MM.1S (cell line): ENCODE measurements at regions not wholly inside any gene's neighbourhood (a gene's known extent, or its start where the extent isn't known, plus 50 kb on each side); places are given as distances from the start of the nearest gene placed in this dataset.

ENCODE experiments used
- EZH2phosphoT487 ChIP-seq: fragments of 300-600 bp; sonication (generic); IDR thresholded peaks from 2 replicates; pipeline ENCODE4 v1.6.1; 2018; ENCODE audit warnings: antibody characterized with exemption, low read length
- TF ChIP-seq, protein P1 (sequence below): fragments of 300-600 bp; sonication (generic); IDR thresholded peaks from 2 replicates; pipeline ENCODE4 v1.5.1; 2016; ENCODE audit warnings: antibody characterized with exemption, low read length, mixed read lengths

DNA sequence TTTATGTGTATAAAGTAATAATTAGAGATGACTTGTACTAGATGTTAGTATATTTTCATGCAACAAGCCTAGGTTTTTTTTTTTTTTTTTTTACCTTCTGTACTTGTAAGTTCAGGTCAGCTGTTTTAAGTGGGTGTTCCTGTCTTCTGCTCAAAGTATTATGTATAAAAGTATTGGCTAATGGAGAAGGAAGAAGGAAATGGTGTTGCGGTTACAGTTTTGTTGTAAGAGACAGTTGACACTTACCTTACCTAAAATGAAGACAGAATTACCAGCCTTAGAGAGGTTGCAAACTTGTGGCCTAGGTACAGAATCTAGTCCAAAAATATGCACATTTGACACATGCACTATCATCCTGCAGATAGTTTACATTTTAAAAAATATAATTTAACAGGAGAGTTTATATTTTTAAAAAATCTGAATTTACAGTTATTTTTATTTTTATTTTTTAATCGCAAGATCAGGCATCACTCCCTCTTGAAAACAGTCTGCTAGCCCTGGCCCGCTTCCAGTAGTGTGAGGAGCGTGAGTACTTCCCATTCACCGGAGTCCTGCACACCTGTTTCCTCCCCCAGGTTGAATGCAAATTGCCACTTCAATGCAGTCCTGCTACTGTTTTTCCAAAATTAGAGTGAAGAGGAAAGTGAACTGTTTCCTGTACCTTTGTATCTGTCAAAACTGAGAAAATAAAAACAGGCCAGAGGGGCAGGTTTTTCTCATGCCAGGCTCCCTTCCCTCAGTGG, 224.3 kb upstream of the SOX2 start:
- TF ChIP-seq, protein P1, sequence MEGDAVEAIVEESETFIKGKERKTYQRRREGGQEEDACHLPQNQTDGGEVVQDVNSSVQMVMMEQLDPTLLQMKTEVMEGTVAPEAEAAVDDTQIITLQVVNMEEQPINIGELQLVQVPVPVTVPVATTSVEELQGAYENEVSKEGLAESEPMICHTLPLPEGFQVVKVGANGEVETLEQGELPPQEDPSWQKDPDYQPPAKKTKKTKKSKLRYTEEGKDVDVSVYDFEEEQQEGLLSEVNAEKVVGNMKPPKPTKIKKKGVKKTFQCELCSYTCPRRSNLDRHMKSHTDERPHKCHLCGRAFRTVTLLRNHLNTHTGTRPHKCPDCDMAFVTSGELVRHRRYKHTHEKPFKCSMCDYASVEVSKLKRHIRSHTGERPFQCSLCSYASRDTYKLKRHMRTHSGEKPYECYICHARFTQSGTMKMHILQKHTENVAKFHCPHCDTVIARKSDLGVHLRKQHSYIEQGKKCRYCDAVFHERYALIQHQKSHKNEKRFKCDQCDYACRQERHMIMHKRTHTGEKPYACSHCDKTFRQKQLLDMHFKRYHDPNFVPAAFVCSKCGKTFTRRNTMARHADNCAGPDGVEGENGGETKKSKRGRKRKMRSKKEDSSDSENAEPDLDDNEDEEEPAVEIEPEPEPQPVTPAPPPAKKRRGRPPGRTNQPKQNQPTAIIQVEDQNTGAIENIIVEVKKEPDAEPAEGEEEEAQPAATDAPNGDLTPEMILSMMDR = no peak
- no peak for TF ChIP-seq EZH2phosphoT487
